ENCODE measurements at regions not wholly inside any gene's neighbourhood (a gene's known extent, or its start where the extent isn't known, plus 50 kb on each side); places are given as distances from the start of the nearest gene placed in this dataset.
A peak's percentile ranks its signal among the peaks of the same experiment; 100 is the strongest.

DNA sequence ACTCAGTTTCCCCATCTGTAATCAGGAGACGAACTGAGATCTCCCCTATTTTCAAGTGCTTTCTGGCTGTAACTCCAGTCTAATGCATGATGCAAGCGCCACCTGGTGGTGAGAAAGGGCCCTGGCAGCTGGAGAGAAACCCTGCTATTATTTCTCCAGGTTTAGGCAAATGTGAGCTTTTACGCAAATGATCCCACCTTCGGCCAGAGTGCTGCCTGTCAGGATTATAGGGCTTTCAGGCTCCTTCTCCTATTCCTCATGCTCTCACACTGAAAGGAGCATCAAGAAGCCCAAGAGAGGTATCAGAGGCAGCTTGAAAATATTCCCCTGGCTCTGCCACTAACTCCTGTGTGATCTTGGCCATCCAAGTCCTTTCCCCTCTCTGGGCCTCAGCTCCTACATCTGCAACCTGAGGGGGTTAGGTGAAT is 93.9 kb upstream of the RASGRF1 start:
- no peak for DNase-seq

DNA sequence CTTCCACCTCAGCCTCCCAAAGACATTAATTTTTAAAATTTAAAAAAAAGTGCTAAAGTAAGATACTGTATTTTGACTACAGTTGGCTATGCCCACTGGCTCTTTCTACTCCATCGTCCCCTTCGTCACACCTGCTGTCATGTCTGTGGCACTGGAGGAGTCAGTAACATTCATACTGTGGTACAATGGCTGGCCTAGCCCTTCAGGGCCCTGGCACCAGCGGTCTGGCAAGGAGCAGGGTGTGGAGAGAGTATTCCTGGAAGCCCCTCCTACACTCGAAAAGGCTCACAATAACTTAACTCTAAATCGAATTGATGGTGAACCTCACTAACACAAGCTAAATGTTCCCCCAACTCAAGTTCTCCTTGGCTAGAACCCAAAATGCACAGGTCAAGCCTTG is 89.7 kb upstream of the RASGRF1 start:
- no peak for DNase-seq

DNA sequence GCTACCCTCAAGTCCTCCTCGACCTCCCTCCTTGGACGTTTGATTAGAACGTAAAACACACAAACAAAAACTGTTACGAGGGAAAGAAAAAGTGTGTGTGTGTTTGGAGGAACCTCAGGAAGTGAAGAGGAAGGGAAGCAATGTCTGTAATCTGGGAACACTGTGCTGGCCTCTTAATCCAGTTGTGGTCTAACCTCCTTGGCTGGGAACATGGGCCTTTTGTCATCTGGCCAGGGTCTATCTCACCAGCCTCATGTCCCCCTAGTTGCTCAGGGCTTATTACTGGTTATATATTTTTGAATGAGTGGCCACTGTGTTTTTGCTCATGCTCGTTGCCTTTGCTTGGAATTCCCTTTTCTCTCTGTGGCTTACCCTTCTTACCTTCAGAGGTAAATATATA is 89.0 kb upstream of the RASGRF1 start:
- DNase-seq: no peak

DNA sequence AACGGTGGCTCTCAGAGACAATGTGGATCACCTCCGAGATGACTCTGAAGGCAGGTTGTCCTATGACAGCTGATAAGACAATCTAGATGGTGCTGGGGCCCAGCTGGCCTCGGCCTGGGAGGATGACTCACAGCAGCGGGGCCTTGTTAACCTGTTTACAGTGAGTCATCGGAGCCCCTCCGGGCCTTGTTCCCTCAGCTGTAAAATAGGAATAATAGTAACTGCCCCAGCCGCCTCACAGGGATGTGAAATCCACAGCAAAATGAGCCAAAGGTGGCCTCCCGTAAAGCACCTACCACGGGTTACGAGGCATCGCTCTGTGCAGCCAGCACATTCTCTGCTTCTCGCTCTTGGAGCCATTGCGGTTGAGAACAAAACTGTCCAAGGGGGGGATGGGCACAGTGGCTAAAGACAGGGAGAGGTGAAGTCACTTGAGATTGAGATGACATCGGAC is 88.6 kb upstream of the RASGRF1 start:
- DNase-seq: no peak

DNA sequence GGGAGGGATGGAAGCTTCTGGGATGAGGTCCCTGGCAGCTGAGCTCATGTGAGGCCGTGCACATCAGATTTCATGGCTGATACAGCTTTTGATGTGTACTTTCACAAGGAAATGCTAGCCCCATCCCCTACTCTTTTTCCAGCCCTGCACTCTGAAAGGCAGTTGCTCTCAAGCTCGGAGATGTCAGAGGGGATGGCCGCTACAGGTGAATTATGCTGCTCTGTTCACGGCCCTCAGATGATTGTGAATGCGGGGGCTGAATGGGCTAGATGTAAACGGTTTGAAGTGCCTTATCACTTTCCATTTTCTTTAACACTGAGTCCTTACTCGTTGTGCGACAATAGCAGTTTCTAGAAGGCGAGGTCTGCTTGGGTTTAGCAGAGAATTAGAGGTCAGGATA is 88.0 kb upstream of the RASGRF1 start:
- no peak for DNase-seq

DNA sequence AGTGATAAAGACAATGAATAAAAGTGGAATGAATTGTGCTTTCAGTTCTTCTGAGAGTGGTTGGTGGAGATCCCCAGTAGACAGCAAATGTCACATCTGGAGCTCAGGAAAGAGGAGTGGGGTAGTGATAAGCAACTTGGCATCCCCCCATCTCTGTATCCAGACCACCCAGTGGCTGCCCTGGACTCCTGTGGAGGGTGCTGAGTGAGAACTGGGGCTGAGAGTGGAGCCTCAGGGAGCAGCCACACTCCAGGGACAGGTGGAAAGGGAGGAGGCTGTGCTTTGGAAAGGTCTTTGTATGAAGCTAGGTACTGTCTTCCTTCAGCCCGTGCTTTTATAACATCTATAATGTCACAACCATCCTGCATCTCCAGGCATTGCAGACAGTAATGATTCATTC is 85.6 kb upstream of the RASGRF1 start:
- DNase-seq: no peak

DNA sequence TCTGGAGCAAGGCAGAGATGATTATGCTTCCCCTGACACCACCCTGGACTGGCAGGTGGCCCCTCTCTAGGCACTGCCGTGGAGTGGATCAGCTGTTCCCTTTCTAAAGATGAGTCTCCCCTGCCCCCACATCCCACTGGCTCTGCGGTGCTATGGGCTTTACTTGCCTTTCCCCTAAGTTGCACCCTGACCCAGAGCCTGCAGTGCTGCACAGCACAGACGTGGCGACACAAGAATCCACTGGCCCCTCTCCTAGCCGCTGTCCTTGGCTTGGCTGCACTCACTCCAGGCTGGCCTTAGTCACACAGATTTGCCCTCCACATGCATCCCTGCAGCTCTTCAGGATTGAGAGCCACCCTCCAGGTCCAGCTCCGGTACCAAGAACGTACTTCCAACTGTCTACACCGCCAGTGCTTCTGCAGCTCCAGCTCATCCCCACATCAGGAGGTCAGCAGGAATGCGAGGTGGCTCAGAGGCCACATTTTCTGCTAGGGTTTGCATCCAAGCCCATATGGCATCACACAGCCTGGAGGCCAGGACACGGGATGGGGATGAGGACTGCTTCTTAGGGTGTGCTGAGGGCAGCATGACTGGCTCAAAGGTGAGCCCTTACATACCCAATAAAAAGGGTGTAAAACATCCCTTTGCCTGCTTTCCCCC is 82.4 kb upstream of the RASGRF1 start:
- DNase-seq: no peak

DNA sequence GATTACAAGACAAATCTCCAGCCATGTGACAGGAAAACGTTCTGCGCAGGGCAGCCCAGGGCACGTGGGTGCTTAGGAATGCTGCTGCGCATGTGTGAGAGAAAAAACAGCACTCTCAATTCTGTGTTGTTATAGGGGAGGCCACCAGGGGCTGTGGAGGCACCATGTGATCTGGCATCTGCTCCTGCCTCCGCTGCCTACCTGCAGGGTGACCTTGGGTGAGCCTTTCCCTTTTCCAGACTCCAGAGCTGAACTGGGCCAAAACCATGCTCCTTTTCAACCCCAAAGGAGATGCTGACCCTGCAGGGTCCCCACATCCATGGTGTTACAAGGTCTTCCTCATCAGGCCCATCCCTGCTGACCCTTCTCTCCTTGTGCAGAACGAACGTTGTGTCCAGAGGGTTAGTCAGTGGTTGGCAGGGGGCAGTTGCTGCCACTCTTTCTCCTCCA is 81.5 kb upstream of the RASGRF1 start:
- no peak for DNase-seq

DNA sequence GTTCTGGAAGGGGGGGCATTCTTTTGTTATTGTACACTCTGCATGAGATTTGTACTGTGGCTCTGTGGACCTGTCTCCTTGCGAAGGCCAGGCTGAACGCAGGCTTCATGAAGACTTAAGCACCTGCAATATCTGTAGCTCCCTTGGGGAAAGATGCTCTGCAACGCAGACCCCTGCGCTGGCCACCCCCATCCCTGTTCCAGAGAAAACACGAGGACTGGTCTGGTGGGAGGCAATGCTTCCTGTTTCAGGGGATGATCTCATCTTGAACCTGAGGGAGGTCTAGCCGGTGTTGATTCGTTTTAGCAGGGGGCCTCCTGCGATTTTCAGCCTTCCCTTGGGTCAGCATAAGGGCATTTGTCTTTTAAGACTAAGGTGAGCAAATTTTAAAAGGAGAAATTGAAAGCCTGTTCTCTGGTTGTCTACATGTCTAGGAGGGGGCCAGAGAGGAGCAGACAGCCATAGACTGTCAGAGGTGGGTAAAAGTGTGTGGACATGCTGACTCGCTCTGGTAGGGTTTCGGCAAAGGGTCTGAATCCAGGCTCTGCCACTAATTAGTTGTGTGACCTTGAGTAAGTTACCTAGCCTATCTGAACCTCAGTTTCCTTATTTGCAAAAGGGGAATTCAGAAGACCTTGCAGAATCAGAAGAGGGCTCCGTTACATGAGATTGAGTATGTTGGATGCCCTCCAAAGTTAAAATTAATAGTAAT is 80.9 kb upstream of the RASGRF1 start:
- DNase-seq: no peak

DNA sequence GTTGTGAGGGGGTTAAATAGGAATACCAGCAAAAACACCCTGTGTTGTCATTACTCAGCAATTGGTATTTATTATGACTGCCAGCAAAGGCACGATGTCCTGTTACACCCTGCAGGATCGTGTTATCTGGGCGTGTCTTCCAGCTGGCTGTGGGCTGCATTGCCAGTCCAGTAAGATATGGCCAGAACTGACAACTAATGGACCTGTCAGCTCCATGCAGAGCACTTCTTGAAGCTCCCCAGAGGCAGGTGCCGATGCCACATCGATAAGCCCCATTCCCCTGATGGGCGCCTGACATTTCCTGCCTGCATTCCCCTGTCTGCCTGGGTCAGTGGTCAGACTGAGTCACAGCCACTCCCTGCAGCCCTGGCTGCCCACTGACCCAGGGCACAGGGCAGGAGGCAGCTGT is 79.7 kb upstream of the RASGRF1 start:
- DNase-seq: no peak

DNA sequence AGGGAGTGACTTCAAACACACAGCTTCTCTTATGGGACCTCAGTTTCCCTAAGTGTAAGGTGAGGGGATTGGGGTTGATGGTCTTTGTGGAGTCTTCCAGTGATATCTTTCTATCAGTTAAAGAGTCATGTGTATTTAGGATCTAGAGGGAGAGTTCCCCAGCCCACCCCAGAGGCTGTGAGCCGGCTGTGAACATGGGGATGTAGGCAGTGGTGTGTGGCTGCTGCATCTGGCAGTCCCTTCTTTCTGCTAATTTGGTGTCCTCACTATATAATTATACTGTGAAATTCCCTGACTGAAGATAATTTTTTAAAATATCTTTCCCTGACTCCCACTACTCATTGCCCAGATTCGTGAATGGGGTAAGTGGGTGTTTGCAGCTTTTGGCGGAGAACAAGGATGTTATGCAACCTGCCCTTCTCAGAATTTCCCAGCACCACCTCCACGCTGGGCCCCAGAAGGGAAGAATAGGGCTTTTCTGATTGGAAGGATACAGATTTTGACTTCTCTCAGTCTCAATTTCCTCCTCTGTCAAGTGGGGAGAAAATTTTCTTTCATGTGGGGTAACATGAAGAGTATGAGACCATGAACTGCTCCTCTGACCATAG is 79.0 kb upstream of the RASGRF1 start:
- no peak for DNase-seq

DNA sequence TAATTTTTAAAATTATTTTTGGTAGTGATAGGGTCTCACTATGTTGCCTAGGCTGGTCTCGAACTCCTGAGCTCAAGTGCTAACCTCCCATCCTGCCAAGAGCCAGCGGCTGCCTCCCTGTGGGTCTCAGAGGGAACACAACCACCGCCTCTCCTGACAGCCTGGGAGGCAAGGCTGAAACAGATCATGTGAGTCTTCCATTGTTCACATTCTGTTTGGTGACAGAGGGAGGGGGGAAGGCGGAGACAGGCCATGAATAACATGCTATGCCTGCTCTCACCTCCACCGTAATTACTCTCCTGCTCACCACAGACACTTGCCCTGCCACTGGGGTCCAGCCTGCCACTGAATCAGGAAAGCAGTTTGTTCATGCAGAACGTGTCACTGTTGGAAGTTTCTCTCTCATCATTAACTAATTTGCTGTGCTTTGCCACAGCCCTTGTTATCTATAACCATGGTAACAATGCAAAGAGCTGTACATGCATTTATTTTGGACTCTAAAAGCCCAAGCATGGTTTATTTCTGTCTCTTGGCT is 78.4 kb upstream of the RASGRF1 start:
- peak; percentile 63 for DNase-seq

DNA sequence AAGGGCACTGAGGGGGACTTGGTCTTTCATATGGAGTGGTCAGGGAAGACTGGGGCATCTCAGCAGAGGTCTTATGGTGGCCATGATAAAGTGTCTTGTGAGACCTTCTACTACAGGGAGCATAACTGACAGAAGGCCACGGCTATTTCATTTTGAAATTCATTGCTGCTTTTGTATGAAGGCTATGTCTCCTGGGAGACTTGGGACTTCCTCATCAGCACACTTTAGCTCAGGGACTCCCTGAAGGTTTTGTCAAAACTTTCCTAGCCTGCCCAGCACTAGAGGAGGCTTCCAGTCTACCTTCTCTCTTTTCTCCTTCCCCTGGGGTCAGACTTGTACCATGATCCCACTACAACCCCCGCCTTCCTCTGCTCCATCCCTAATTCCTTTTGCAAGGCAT is 77.2 kb upstream of the RASGRF1 start:
- no peak for DNase-seq

DNA sequence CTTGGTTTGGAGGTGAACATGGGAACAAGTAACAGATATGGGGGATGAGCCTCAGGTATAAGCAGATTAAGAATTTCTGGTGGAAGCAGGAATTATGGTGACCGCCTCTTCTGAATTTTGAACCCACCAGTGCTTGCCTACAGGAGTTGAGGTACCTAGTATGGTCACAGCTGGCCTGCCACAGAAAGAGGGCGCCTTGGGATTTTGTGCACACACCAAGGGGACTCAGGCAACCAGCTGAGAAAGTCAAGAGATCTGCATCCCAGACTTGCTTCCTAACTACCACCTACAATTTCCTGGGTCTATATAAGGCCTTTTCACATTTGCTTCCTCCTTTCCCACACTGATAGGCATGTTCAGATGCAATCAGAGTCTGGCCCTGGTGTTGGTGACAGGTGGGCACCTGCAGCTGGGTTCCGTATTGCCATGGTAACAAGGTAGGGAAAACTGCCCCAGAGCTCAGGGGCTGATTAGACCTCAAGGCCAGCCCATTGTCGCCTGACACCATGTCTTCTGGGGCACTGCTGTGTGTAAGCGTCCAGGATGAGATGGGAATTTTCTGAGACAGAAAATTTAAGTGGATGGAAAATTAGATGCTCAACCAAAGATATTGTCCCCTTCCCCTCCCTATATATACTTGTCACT is 75.9 kb upstream of the RASGRF1 start:
- DNase-seq: no peak

DNA sequence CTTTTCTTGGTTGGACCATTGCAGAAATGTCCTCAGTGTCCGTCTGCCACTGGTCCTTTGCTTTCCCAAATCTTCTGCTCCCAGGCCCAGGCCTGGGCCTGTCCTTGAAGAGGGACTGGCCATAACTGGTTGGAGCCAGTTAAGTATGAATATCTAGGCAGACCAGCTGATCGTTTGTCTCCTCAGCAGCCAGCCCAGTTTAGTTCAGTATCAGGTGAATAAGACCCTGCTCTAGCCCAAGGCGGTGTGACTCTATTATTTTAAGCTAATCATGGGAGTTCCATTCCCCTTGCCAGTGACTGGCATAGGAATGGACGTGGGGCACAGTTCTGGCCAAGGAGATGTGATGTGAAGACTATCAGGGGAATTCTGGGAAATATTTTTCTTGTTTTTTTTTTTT is 73.9 kb upstream of the RASGRF1 start:
- no peak for DNase-seq

DNA sequence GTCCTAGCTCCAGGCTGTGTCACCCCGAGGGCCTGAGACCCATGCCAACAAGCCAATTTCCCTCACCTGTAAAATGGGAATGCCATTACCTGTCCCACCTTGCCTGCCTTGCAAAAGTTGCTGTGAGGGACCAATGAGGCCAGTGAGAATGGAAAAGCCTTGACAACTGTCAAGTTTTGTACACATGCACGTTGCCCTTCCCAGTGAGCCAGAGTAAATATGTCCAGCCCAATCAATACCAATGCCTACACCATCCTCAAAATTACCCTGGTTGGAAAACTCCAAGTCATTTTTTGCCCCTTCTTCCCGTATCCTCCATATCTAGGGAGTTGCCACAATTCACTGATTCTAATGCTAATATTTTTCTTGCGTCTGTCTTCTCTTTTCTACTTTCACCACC is 73.5 kb upstream of the RASGRF1 start:
- no peak for DNase-seq

DNA sequence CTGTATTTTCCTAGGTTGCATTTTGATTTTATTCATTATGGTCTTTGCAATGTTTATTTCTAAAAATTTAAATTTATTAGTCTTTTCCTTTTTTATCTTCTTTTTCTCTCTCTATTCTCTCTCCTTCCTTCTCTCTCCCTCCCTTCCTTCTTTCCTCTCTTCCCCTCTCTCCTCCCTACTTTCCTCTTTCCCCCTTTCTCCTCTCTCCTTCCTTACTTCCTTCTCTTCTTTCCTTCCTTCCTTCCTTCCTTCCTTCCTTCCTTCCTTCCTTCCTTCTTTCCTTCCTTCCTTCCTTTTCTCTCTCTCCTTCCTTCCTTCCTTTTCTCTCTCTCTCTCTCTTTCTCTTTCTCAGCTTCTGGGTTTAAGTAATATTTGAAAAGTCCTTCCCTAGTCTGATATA is 72.8 kb upstream of the RASGRF1 start:
- DNase-seq: no peak

DNA sequence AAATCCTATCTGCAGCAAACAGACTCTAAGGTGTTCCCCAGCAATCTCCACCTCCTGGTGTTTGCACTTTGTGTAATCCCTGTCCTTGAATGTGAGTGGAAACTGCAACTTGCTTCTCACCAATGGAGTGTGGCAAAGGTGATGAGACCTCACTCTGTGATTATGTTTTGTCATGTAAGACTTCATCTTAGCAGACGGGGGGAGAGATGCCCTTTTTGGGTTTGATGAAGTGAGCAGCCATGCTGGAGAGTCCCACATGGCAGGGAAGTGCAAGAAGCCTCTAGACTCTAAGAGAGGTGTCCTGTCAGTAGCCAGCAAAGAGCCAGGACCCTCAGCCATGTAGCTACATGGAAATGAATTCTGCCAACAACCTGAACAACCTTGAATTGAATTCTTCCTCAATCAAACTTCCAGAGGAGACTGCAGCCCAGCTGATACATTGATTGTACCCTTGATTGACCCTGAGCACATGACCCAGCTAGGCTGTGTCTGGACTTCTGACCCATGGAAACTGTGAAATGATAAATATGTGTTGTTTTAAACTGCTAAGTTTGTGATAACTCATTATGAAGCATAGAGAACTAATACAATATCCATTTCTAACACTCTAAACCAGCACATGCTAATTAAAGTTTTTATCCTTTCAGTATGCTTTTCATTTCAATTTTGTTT is 71.4 kb upstream of the RASGRF1 start:
- DNase-seq: no peak

DNA sequence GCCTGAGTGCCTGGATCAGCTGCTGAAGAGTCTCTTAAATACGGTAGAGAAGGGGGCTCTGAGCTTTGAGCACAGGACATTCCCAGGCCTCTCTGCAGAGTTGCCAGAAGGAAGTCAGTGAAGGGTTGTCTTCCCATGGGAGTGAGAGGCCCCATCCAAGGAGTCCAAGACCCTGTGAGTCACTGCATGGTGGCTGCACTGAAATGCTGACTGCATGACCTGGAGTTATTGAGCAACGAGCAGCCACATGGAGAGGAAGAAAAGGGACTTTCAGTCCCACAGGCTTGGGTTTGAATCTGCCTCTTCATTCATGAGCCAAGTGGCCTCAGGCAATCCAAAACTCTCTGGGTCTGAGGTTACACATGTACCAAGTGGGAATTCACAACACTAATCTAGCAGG is 69.6 kb upstream of the RASGRF1 start:
- no peak for DNase-seq

DNA sequence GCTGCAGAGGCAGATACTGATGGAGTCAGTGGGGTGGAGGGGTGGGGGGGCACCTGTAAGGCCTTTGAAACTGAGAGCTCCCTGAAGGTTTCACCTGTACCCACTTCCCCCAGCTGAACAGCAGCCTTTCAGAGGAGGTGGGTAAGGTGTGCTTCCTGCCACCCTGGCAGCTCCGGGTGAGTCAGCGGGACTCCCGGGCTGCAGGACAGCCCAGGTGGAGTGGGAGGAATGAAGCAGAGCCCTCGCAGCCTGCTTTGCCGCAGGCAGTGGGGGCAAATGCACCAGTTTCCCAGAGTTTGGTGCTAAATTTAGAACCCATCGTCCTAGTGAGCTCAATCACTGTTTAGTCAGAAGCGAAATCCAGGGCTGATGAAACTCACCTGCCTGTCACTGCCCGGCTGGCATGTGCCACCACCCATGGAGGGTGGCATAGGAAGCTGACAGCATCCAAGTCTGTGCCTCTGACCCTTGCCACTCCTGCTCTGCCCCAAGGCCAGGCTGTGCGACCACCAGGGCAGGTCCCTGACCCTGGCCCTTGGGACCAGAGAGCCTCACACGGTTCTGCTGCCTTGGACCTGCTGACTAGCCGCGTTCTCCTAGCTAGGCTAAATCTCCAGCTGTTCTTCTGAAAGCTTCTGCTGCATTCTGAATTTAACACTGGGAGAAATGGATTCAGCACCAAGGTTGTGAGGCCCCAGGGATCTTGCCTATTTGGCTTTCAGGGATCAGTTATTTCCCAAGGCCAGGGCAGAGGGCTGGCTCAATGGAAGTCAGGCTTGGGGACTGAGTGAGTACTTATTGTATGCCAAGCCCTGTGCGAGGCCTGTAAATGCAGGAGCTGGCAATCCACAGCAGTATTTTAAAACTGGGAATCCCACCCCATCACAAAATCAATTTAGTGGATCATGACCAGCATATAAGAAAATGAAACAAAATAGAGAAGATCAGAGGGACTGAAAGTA is 67.3 kb upstream of the RASGRF1 start:
- no peak for DNase-seq

DNA sequence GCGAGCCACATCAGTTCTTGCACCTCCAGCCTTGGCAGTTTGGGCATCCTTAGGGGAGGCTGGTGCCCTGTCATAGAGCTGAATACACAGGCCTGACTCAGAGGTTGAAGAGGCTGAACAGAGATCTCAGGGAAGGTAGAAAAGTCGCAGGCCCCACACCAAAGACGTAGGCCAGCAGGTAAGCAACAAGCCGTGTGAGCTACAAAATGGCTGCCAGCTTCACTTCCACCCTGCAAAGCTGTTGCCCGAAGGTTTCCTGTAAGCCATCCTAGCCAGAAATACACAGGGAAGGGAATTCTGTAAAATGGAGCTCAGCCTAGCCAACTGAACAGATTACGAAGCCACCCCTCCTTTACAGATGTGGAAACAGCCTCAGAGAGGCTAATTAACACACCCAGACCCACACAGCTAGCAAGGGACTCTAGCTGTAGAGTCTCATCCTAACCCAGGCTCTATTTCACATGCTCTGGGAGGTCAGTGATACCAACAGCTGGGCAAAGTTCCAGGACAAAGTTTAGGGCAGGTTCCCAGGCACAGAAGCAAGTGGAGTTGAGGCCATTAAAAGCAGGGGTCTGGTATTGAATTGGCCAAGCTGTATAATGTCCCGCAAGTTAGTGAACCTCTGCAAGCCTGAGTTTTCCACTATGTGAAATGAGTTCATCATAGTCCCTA is 66.3 kb upstream of the RASGRF1 start:
- no peak for DNase-seq
